Peyer's patch (tissue), 4 donors: ENCODE measurements at regions not wholly inside any gene's neighbourhood (a gene's known extent, or its start where the extent isn't known, plus 50 kb on each side); places are given as distances from the start of the nearest gene placed in this dataset.

Experiments used
- CTCF ChIP-seq, 6 experiments: fragments of 450-650 bp in 4 of 6; fragments of 200-600 bp in 2 of 6; sonication (generic) in 1 of 6; IDR thresholded peaks; one replicate each; pipeline ENCODE4 v1.5.1; 2017 to 2019; ENCODE audit warnings: antibody characterized with exemption in 6 of 6, mild to moderate bottlenecking in 3 of 6, moderate library complexity in 1 of 6
- POLR2A ChIP-seq, 2 donors: fragments of 450-650 bp; IDR thresholded peaks; one replicate each; pipeline ENCODE4 v1.5.1; 2017; ENCODE audit warnings: antibody characterized with exemption in 2 of 2, mild to moderate bottlenecking in 2 of 2, moderate library complexity in 2 of 2

DNA sequence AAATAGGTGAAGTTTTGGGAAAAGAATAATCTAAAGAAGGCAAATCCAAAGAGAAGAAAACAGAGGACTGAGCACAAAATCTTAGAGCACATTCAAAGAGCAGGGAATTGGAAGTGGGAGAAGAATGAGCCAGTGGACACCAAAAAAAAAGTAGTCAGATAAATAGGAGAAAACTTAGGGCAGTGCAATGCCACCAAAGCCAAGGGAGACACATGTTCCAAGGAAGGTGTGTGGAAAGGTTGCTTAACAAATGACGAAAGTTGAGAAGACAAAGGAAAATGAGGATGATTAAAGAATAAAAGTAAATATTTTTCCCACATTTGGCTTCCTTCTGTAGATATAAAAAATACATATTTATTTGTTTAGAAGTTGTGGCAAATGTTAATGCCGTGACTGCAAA lies 237.6 kb downstream of the TANC2 start:
- TF ChIP-seq CTCF (IDR thresholded peaks at IDR 0.05), result no peak
- TF ChIP-seq POLR2A (IDR thresholded peaks at IDR 0.05), result no peak
